Stimulated activated CD8-positive, alpha-beta memory T cell treated with anti-CD3 and anti-CD28 coated beads, Interleukin-7, amount 100 ng/mL, for 48 hours (primary cell): ENCODE measurements at regions not wholly inside any gene's neighbourhood (a gene's known extent, or its start where the extent isn't known, plus 50 kb on each side); places are given as distances from the start of the nearest gene placed in this dataset.
"Not testable (repeated sequence)": the region's sequence is repeated elsewhere in the genome, so short reads cannot be mapped to it uniquely, and the experiment has no call there.

Experiments used
- DNase-seq, 2 donors: peaks; one replicate each; pipeline ENCODE4 v3.0.0-alpha.2; 2020; ENCODE audit warnings: low read depth in 1 of 2; ENCODE audit errors: extremely low read depth in 1 of 2

DNA sequence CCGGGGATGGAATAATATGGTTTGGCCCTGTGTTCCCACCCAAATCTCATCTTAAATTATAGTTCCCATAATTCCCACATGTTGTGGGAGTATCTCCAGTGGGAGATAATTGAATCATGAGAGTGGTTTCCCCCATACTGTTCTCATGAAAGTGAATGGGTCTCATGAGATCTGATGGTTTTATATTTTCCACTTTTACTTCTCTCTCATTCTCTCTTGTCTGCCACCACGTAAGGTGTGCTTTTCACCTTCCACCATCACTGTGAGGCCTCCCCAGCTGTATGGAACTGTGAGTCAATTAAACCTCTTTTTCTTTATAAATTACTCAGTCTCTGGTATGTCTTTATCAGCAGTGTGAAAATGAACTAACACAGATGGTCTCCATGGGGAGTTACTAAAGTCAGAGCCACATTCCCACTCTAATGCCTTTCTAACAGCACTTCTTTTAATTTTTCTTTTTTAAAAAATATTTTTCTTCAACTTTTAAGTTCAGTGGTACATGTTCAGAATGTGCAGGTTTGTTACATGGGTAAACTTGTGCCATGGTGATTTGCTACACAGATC is 306.6 kb downstream of the DTHD1 start:
- no peak for DNase-seq

DNA sequence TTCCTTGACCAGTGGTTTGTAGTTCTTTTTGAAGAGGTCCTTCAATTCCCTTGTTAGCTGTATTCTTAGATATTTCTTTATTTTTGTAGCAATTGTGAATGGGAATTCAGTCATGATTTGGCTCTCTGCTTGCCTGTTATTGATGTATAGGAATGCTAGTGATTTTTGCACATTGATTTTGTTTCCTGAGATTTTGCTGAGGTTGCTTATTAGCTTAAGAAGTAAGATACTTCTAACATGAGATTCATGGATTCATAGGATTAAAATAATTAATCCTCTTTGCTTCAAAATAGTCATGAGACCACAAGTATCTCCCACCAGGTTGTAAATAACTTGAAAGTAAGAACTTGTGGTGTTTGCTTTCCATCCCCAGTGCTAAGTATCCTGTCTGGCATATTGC is 308.9 kb downstream of the DTHD1 start:
- no peak for DNase-seq

DNA sequence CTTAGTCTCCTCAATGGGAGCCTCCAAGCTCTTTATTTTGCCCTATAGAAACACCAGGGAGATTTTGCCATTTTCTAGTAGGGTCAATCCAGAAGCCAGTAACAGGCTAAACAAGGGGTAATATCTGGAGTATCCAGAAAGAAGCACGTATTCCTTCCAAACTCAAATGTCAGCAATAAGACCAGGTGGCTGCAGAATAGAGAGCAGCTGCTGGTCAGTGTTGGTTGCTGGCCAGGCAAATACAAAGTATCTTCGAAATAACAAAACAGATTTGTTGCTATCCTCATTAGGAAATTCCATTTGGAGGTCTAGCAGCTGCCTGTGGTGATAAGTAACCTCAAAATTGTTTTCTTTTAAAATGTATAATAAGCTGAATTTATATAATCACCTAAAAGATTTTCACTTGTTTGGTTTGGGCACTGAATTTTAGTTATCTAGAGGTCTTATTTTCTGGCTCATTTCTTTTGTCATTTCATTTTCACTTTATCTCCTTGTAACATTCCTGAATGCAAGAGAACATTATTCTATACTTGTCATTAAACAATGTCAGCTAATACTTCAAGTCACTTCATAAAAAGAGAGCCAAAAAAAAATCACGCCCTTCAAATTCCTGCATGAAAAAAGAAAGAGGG is 320.6 kb downstream of the DTHD1 start:
- DNase-seq, result no peak

DNA sequence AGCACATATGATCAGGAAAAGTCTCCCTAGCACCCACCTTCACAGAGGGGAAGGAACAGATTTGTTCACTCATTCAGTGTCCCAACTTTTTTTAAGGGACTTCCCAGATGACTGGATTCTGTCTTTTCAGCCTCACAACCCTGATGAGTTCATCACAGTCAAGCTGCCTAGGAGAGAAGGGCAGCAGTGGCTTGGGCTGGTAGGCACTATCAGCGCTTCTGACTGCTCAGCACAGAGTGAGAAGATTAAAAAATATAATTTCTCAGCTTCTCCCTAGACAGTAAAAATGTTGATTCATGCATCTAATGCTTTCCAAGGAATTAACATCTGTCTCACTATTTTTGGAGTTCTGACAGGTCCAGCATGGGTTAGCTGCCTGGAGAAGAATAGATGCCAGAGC is 328.2 kb downstream of the DTHD1 start:
- DNase-seq, result no peak

DNA sequence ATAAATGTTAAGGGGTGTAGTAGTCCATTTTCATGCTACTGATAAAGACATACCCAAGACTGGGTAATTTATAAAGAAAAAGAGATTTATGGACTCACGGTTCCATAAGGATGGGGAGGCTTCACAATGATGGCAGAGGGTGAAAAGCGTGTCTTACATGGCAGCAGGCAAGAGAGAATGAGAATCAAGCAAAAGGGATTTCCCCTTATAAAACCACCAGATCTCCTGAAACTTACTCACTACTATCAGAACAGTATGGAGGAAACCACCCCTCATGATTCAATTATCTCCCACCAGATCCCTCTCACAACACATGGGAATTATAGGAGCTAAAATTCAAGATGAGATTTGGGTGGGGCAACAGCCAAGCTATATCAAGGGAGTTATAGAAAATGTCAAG is 329.2 kb downstream of the DTHD1 start:
- no peak for DNase-seq

DNA sequence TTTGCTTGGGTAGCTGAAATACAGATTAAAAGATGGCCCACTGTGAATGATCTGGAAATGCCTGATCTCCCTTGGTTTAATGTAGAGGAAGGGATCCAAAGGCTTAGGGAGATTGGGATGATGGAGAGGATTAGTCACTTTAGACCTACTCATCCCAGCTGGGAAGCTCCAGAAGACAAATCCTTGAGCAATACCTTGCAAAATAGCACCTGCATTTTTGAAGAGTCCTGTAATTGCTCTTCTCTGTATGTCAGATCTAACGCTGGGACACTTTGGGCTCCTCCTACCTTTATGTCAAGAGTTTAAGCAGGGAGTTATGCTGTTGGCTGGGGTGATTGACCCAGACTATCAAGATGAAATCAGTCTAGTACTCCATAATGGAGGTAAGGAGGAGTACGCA is 331.7 kb downstream of the DTHD1 start:
- DNase-seq, result not testable (repeated sequence)

DNA sequence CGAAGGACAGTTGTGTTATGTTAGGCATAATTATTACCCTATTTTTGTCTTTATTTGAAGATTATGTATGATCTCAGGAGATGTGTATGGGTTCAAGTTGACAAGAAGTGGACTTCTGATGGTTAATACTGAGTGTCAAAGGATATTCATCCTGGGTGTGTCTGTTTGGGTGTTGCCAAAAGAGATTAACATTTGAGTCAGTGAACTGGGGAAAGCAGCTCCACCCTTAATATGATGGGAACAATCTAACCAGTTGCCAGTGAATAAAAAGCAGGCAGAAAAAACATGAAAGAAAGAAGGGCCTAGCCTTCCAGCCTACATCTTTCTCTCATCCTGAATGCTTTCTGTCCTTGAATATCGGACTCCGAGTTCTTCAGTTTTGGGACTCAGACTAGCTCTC is 332.6 kb downstream of the DTHD1 start:
- no peak for DNase-seq

DNA sequence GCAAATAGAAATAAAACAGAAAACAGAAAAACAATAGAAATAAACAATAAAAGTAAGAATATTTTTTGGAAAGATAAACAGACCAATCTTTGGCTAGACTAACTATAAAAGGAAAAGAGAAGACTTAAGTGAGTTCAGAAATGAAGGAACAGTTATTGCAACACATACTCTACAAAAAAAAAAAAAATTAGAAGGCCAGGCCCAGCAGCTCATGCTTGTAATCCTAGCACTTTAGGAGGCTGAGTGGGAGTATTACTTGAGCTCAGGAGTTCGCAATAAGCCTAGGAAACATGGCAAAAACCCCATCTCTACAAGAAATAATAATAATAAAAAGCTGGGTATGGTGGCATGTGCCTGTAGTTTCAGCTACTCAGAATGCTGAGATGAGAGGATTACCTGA is 336.7 kb downstream of the DTHD1 start:
- no peak for DNase-seq

DNA sequence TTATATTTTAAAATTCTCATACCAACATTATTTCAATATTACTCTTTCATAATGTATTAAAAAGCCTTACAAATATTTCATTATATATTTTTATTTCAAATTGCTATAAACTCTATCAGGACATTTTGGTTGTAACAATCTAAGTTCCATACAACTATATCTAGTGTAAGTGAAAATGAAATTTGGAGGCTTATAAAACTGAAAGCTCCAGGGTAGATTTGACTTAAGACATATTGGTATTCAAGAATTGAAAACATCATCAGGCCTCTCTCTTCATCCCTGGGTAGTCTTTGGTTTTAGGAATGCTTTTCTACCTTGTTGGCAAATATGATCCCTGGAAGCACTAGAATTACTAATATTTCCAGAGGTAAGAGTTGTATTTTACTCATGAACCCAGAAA is 342.6 kb downstream of the DTHD1 start:
- no peak for DNase-seq

DNA sequence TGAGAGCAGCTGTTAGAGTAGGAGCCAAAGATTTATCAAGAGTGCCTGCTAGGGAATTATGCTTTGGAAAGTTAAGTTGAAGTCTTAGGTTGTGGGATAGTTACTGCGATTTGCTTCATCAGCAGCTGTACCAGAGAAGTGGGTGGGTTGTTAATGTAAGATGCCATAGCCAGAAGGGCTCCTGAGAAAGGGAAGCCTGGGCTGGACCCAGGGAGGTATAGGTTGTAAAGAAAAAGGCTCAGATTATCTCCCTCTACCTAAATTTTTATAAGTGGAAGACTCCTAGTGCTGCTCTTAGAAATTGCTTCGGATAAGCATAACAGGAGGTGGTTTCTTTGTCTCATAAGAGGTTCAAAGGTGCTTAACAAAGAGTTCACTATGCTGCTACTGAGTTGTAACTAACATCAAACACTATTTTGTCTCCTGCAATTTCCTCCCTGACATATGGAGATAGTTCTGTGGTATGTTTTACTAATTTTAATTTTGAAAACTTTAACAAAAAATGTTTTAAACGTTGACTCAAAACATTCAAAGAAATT is 356.9 kb downstream of the DTHD1 start:
- DNase-seq, result no peak

DNA sequence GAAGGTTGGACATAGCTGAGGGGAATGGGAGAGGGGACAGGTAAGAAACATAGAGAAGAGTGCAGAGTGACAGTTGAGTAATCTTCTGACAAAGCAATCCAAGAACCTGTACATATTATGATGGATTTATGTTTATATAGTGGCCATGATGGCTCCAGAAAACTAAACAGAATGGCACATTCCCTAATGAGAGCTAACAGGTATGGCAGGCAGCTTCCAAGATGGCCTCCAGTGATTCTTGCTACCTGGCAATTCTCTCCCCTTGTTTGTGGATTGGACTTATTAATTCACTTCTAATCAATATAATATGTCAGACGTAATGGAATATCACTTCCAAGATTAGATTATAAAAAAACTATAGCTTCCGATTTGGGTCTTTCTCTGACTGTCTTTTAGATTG is 359.5 kb downstream of the DTHD1 start:
- DNase-seq, result no peak

DNA sequence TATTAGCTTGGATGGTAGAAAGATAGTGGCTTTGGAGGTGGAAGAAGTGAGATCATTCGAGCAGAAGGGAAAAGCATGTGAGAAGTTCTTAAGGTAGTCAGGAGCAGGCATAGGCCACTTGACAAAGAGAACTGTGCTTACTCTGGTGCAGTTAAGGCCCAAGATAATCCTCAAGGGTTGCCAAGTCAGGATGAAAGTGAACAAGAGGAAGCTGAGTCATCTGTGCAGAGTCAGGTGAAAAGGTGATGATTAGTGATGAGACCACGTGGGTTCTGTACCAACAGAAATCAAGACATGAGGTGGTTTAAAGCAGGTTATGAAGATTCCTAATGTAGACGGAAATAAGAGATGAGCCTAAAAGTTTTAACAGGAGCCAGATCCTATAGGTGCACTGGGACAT is 369.8 kb downstream of the DTHD1 start:
- DNase-seq, result no peak

DNA sequence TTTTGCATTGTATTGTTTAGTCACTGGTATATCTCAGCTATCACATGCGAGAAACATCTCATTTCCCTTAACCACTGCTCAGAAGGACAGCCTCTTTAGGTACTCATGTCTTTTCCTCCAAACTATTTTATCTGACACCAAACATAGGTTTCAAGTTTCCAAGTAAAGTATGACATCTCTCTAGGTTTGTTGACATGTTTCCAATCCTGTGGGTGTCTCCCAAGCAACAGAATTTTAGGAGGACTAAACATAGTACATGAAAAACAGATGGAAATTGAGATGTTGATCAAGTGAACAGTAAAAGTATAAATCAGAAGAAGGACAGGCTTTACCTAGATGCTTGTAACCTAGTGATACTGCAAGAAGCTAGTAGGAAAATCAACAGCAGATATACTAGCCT is 371.4 kb downstream of the DTHD1 start:
- DNase-seq, result no peak

DNA sequence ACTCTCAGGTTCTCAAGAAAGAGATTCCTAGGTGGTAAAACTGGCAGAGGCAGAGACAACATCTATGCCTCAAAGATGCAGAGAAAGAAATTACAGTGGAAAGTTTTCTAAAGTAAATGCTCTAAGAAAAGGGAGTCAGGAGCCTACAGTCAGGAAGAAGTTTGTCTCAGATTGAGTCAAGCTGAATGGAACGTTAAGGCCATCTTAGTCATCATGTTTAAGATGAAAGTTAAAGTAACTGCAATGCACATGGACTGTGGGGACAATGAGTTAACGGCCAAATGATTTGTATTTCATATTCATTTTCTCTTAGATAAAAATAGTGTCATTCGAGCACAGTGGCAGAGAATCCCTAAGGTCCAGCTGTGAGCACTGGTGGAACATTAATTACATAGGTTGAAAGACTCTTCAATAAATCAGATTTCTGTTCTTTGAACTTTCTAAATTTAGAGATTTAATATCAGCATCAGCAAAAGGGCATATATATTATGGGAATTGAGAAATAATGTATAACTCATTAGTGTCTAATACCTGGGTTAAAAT is 384.6 kb downstream of the DTHD1 start:
- DNase-seq, result no peak

DNA sequence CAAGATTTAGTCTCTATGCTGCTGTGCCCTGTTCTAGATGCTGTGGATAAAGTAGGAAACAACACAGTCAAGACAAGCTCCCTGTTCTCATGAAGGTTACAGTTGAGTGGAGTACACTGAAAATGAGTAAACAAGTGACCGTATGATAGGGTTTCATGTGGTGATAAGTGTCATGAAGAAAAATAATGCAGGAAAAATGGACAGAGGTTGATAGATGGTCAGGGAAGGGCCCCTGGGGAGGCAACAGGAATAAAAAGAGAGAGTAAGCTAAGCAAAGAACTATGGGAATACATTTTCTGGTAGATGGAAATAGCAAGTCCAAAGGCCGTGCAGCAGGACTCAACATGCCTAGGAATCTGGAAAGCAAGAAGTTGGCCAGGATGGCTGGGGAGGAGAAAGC is 394.0 kb downstream of the DTHD1 start:
- no peak for DNase-seq

DNA sequence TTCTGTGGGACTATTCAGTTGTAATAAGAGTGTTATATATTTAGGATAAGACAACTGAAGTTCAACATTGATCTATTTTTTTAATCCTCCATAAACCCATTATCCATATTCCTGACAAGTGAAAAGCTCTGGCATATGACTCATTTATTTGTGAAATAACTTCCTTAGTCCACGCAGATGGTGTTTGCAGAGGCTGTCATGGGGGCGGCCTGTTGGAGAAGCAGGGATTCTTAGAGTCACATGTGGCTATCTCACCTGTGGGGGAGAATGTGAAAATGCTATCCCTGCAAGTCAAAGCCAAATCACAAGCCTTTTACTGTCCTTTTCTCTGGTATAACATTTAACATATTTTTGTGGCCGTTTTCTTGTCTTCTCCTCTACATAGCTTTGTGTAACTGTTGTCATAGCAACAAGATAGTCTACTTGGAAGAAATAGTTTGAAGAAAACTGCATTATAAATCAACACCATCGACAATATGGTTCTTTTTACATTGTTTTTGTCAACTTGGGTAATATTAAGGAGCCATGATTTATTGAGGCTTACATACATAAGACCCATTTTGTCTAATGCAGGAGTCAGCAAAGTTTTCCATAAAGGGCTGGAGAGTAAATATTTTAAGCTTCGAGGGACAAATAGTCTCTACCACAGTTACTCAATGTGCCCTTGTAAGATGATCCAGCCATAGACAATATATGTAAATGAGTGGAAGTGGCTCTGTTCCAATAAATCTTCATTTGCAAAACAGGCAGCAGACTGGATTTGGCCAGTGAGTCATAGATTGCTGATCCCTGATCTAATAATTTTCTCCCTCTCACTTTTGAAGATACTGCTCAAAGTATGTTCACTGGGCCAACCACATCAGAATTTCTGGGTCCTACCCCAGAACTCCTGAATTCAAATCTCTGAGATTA is 395.0 kb downstream of the DTHD1 start:
- DNase-seq, result no peak

DNA sequence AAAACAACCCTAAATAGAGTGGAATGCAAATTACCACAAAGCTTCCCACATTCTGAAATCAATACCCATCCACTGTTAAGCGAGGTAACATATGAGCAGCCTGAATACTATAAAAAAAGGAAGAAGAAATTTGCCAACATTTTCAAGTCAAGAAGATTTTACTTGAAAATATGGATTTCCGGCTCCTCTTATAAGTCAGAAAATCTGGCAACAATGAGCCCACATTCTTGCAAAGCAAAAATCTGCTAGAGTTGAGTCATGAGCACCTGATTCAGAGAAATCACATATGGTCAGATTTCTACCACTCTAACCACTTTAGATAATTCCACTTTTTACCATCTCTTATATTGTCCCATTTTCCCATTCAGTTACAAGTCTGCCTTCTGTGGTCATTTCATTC is 395.7 kb downstream of the DTHD1 start:
- DNase-seq, result no peak

DNA sequence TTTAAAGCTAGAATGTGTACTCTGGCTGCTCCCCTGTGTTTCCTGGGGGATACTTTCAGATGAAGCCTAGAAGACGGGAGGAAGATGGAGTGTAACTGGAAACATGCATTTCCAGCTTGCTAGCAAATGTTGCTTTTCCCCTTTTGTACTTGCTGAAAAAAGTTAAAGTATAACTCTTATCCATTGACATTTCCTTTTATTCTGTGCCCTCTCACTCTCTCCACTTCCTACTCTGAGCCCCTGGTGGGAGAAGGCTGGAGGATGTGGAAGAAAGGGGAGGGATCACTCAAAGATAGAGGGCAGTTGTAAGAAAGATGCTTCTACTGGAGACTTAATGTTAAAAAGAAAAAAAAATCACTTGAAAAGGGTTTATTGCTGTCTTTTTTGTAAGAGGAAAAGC is 396.5 kb downstream of the DTHD1 start:
- no peak for DNase-seq

DNA sequence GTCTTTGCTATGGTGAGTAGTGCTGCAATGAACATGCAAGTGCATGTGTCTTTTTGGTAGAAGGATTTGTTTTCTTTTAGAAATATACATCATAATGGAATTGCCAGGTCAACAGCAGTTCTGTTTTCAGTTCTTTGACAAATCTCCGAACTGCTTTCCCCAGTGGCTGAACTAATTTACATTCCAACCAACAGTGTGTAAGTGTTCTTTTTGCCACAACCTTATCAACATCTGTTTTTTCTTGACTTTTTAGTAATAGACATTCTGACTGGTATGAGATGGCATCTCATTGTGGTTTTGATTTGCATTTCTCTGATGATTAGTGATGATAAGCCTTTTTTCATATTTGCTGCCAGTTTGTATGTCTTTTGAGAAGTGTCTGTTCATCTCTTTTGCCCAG is 406.3 kb downstream of the DTHD1 start:
- no peak for DNase-seq

DNA sequence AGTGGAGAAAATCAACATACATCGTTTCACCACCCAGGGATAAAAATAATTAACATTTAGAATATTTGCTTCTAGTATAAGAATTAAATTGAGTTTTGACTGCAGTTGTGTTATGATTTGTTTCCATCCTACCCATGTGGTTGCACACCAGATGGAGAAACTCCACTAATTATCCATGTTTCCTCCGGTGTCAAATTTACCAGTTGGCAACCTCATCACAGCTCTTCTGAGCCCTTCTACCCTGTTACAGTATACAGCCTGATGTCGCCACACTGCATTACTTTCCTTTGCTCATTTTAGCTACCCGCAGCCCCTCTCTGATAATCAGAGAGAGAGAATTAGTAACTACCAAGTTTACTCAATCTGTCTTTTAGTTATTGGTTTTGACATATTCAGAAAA is 411.2 kb downstream of the DTHD1 start:
- DNase-seq, result no peak

DNA sequence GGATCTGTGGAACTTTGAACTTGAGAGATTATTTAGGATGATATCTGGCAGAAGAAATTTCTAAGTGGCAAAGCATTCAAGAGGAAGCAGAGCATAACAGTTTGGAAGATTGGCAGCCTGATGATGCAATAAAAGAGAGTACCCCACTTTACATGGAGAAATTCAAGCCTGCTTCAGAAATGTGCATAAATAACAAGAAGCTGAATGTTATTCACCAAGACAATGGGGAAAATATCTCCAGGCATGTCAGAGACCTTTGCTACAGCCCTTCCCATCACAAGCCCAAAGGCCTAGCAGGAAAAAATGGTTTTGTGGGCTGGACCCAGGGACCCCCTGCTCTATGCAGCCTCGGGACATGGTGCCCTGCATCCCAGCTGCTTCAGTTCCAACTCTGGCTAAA is 420.8 kb downstream of the DTHD1 start:
- no peak for DNase-seq

DNA sequence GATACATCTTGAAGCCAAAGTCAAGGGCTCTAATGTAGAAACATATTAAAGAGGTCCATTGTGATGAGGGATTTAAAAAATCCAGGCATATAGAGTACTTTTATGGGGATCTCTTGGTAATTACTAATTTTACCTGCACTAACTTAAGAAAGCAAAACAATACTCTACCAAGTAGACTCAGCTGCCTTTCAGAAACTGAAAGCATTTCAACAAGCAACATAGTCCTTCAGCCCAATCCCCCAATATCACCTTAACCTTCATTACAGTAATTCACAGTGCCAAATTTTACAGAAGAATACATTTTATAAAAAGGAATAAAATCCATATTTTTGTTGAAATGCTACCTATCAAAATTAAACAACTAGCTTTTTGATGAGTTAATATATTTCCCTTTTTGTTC is 422.9 kb downstream of the DTHD1 start:
- DNase-seq, result no peak
